K562 (cell line): ENCODE measurements at regions not wholly inside any gene's neighbourhood (a gene's known extent, or its start where the extent isn't known, plus 50 kb on each side); places are given as distances from the start of the nearest gene placed in this dataset.
A peak's percentile ranks its signal among the peaks of the same experiment; 100 is the strongest.

Experiments used
- ELF1 ChIP-seq: fragments of 200-800 bp; sonication (Bioruptor generic); IDR thresholded peaks from 2 replicates; pipeline ENCODE4 v1.6.1; 2016; ENCODE audit warnings: missing genetic modification characterization, missing compliant biosample characterization
- ETV1 ChIP-seq: fragments of 450-650 bp; conservative IDR thresholded peaks from 2 replicates; pipeline ENCODE4 v1.6.1; 2016; ENCODE audit warnings: missing genetic modification characterization, control low read depth, low read depth, missing compliant biosample characterization
- FIP1L1 ChIP-seq: fragments of 200-400 bp; formaldehyde crosslinking; IDR thresholded peaks from 2 replicates; pipeline ENCODE4 v1.6.1; 2018; ENCODE audit warnings: mild to moderate bottlenecking, low read depth, low read length; ENCODE audit not compliant: poor library complexity, severe bottlenecking
- HIVEP1 ChIP-seq: fragments of 250-450 bp; sonication (Bioruptor Pico); IDR thresholded peaks from 2 replicates; pipeline ENCODE4 v1.4.0; 2020; ENCODE audit warnings: mild to moderate bottlenecking
- HMGN3 ChIP-seq: IDR thresholded peaks from 2 replicates; pipeline ENCODE4 v1.6.1; 2011; ENCODE audit warnings: borderline replicate concordance, low read depth, mild to moderate bottlenecking, mixed read lengths, low read length; ENCODE audit not compliant: insufficient read length; ENCODE audit errors: extremely low read depth
- JUN ChIP-seq, 2 experiments: sonication (generic) in 1 of 2; formaldehyde crosslinking in 1 of 2; IDR thresholded peaks; 2 replicates each; pipeline versions ENCODE4 v1.6.1 to v1.8.0; 2012 to 2022; ENCODE audit warnings: borderline replicate concordance in 2 of 2, mild to moderate bottlenecking in 2 of 2, improper control_type of control experiment in 1 of 2, low read depth in 1 of 2, low read length in 1 of 2, missing genetic modification reagents in 1 of 2
- KLF10 ChIP-seq: fragments of 250-450 bp; sonication (Bioruptor Pico); IDR thresholded peaks from 2 replicates; pipeline ENCODE4 v1.6.1; 2021; ENCODE audit warnings: matching md5 sums
- NFATC3 ChIP-seq: fragments of 450-650 bp; IDR thresholded peaks from 2 replicates; pipeline ENCODE4 v1.6.1; 2017; ENCODE audit warnings: mild to moderate bottlenecking
- NR0B1 ChIP-seq: fragments of 450-650 bp; IDR thresholded peaks from one replicate; pipeline ENCODE4 v1.6.1; 2018; ENCODE audit warnings: mild to moderate bottlenecking, moderate library complexity; ENCODE audit not compliant: partially characterized antibody
- NR4A1 ChIP-seq, 2 experiments: fragments of 250-450 bp in 1 of 2; fragments of 450-650 bp in 1 of 2; sonication (Bioruptor Pico) in 1 of 2; IDR thresholded peaks; 2 replicates each; pipeline versions ENCODE4 v1.4.0 to v1.6.1; 2016 to 2020; ENCODE audit warnings: mild to moderate bottlenecking in 2 of 2, missing compliant biosample characterization in 1 of 2, missing genetic modification characterization in 1 of 2, moderate library complexity in 1 of 2
- PCBP2 ChIP-seq: fragments of 200-400 bp; formaldehyde crosslinking; IDR thresholded peaks from 2 replicates; pipeline ENCODE4 v1.6.1; 2018; ENCODE audit warnings: low read length, low read depth, mild to moderate bottlenecking, moderate library complexity; ENCODE audit not compliant: poor library complexity, severe bottlenecking
- PHF21A ChIP-seq: fragments of 450-650 bp; IDR thresholded peaks from 2 replicates; pipeline ENCODE4 v1.6.1; 2017; ENCODE audit warnings: low read depth, borderline replicate concordance
- POLR2H ChIP-seq: IDR thresholded peaks from 2 replicates; pipeline ENCODE4 v1.6.1; 2016; ENCODE audit warnings: missing genetic modification characterization, low read depth, mild to moderate bottlenecking, control low read depth, missing compliant biosample characterization, moderate library complexity
- RBM17 ChIP-seq: fragments of 200-400 bp; formaldehyde crosslinking; IDR thresholded peaks from 2 replicates; pipeline ENCODE4 v1.6.1; 2017; ENCODE audit warnings: low read depth, mild to moderate bottlenecking, low read length, borderline replicate concordance
- SNRNP70 ChIP-seq: fragments of 200-400 bp; formaldehyde crosslinking; optimal IDR thresholded peaks from 2 replicates; pipeline ENCODE3; 2017; ENCODE audit warnings: low read depth, low read length
- SREBF2 ChIP-seq: sonication (generic); formaldehyde crosslinking; IDR thresholded peaks from 2 replicates; pipeline ENCODE4 v1.4.0; 2020; ENCODE audit warnings: mild to moderate bottlenecking, missing genetic modification reagents
- SRSF3 ChIP-seq: fragments of 200-400 bp; formaldehyde crosslinking; IDR thresholded peaks from 2 replicates; pipeline ENCODE4 v1.6.1; 2016; ENCODE audit warnings: mild to moderate bottlenecking, low read length, moderate library complexity; ENCODE audit not compliant: insufficient read depth
- TAL1 ChIP-seq: fragments of 450-650 bp; IDR thresholded peaks from 2 replicates; pipeline ENCODE4 v1.6.1; 2016; ENCODE audit warnings: mild to moderate bottlenecking
- TEAD1 ChIP-seq, 2 experiments: fragments of 450-650 bp in 1 of 2; sonication (generic) in 1 of 2; formaldehyde crosslinking; IDR thresholded peaks; 2 replicates each; pipeline versions ENCODE4 v1.4.0 to v1.8.0; 2020 to 2022; ENCODE audit warnings: mild to moderate bottlenecking in 2 of 2, missing genetic modification reagents in 1 of 2
- THRA ChIP-seq: fragments of 450-650 bp; IDR thresholded peaks from 2 replicates; pipeline ENCODE4 v1.6.1; 2017; ENCODE audit warnings: mild to moderate bottlenecking, moderate library complexity
- WHSC1 ChIP-seq: IDR thresholded peaks from one replicate; pipeline ENCODE4 v1.6.1; 2012; ENCODE audit warnings: low read length, control low read depth, inconsistent platforms
- ZBTB8A ChIP-seq: fragments of 450-650 bp; IDR thresholded peaks from 2 replicates; pipeline ENCODE4 v1.6.1; 2018; ENCODE audit warnings: mild to moderate bottlenecking, moderate library complexity; ENCODE audit not compliant: partially characterized antibody
- ZC3H8 ChIP-seq: fragments of 450-650 bp; IDR thresholded peaks from 2 replicates; pipeline ENCODE4 v1.6.1; 2017
- ZNF583 ChIP-seq: fragments of 250-450 bp; sonication (Bioruptor Pico); IDR thresholded peaks from 2 replicates; pipeline ENCODE4 v1.4.0; 2020
- ZNF584 ChIP-seq: fragments of 200-800 bp; sonication (Bioruptor generic); IDR thresholded peaks from 2 replicates; pipeline ENCODE4 v1.6.1; 2016; ENCODE audit warnings: low read depth, mild to moderate bottlenecking, missing genetic modification characterization, missing compliant biosample characterization
- ZNF696 ChIP-seq: fragments of 250-450 bp; sonication (Bioruptor Pico); conservative IDR thresholded peaks from 2 replicates; pipeline ENCODE4 v1.4.0; 2020; ENCODE audit warnings: mild to moderate bottlenecking, moderate library complexity
- ZNF717 ChIP-seq: fragments of 250-450 bp; sonication (Bioruptor Pico); IDR thresholded peaks from 2 replicates; pipeline ENCODE4 v1.5.0; 2021
- ZNF830 ChIP-seq: fragments of 250-450 bp; sonication (Bioruptor Pico); IDR thresholded peaks from 2 replicates; pipeline ENCODE4 v1.5.0; 2021; ENCODE audit warnings: mild to moderate bottlenecking

DNA sequence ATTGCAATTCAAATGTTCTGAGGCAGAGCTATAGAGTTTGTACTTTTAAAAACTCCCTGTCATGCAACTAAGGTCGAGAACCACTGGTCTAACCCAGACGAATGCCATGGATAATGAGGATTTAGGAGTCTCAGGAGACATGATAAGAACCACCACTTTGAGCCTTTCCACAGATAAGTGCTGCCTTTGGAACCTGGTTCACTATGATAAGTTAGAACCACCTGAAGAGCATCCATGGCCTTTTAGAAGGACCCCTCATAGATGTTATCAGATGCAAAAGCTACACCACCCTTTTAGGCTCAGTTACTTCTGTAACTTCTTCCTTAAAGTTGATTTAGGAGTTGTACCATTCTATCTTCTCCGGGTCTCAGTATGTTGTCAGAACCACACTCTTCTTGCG, 350.6 kb upstream of the CCL2 start (continued):
- TF ChIP-seq HMGN3 = peak; percentile 46
- no peak for TF ChIP-seq ZNF830 (CRISPR knock-in tag)
- TF ChIP-seq ZNF696 (CRISPR knock-in tag) = no peak
- no peak for TF ChIP-seq SREBF2 (CRISPR knock-in tag)
- no peak for TF ChIP-seq RBM17
- TF ChIP-seq TEAD1 (CRISPR knock-in tag; IDR thresholded peaks at IDR 0.05) = peak in 1 of 2 experiments; percentile 40; a peak in 1 of 4 replicates
- no peak for TF ChIP-seq ZBTB8A
- no peak for TF ChIP-seq NR0B1
- TF ChIP-seq ZNF584 (CRISPR knock-in tag) = no peak
- no peak for TF ChIP-seq THRA
- peak; percentile 31; the same call in 1 of the 2 replicates for TF ChIP-seq ETV1 (tag)
- no peak for TF ChIP-seq ZNF717 (CRISPR knock-in tag)
- peak; percentile 22; the same call in 1 of the 2 replicates for TF ChIP-seq ZNF583 (CRISPR knock-in tag)
- TF ChIP-seq POLR2H = no peak
- no peak for TF ChIP-seq ZC3H8
- no peak for TF ChIP-seq WHSC1
- no peak for TF ChIP-seq PCBP2
- no peak for TF ChIP-seq KLF10 (CRISPR knock-in tag)
- no peak for TF ChIP-seq NFATC3
- TF ChIP-seq NR4A1 (CRISPR knock-in tag; IDR thresholded peaks at IDR 0.05) = no peak
- TF ChIP-seq NR4A1 (tag; IDR thresholded peaks at IDR 0.05) = peak; percentile 66; the same call in 1 of the 2 replicates
- no peak for TF ChIP-seq SNRNP70
- TF ChIP-seq JUN (IDR thresholded peaks at IDR 0.05; ENCODE audit: borderline replicate concordance, low read depth, low read length) = no peak
- TF ChIP-seq JUN (CRISPR knock-in tag; IDR thresholded peaks at IDR 0.05; ENCODE audit: borderline replicate concordance) = no peak
- TF ChIP-seq TAL1 = peak; percentile 97
- TF ChIP-seq SRSF3 = no peak
- no peak for TF ChIP-seq FIP1L1
- no peak for TF ChIP-seq PHF21A
- TF ChIP-seq ELF1 (tag) = no peak
- no peak for TF ChIP-seq HIVEP1 (CRISPR knock-in tag)
